K562 (cell line): ENCODE measurements at regions not wholly inside any gene's neighbourhood (a gene's known extent, or its start where the extent isn't known, plus 50 kb on each side); places are given as distances from the start of the nearest gene placed in this dataset.

Experiments used
- ARID1B ChIP-seq: fragments of 450-650 bp; IDR thresholded peaks from 2 replicates; pipeline ENCODE4 v1.6.1; 2016; ENCODE audit warnings: antibody characterized with exemption, mild to moderate bottlenecking, inconsistent platforms
- ATF7 ChIP-seq: fragments of 450-650 bp; IDR thresholded peaks from 2 replicates; pipeline ENCODE4 v1.7.1; 2014; ENCODE audit warnings: mild to moderate bottlenecking, moderate library complexity
- CCAR2 ChIP-seq: fragments of 200-400 bp; formaldehyde crosslinking; IDR thresholded peaks from 2 replicates; pipeline ENCODE4 v1.6.1; 2017; ENCODE audit warnings: mild to moderate bottlenecking, low read depth, low read length
- E2F8 ChIP-seq: fragments of 450-650 bp; IDR thresholded peaks from 2 replicates; pipeline ENCODE4 v1.7.1; 2018; ENCODE audit warnings: mild to moderate bottlenecking, low read depth; ENCODE audit not compliant: partially characterized antibody
- MAZ ChIP-seq, 2 experiments: fragments of 450-650 bp in 1 of 2; sonication (generic) in 1 of 2; formaldehyde crosslinking; IDR thresholded peaks in 1 of 2; conservative IDR thresholded peaks in 1 of 2; 2 replicates each; pipeline versions ENCODE4 v1.4.0 to v1.5.0; 2020; ENCODE audit warnings: mild to moderate bottlenecking in 1 of 2, missing genetic modification reagents in 1 of 2
- MGA ChIP-seq: fragments of 450-650 bp; IDR thresholded peaks from 2 replicates; pipeline ENCODE4 v1.6.1; 2016; ENCODE audit warnings: mild to moderate bottlenecking, moderate library complexity
- MLLT1 ChIP-seq, 2 experiments: fragments of 450-650 bp; IDR thresholded peaks; 2 replicates each; pipeline ENCODE4 v1.6.1; 2016
- MTA3 ChIP-seq: fragments of 450-650 bp; formaldehyde crosslinking; IDR thresholded peaks from 2 replicates; pipeline ENCODE4 v1.6.1; 2017; ENCODE audit warnings: mild to moderate bottlenecking, borderline replicate concordance
- RBM39 ChIP-seq: fragments of 200-400 bp; formaldehyde crosslinking; optimal IDR thresholded peaks from 2 replicates; pipeline ENCODE3; 2018; ENCODE audit warnings: low read depth, low read length
- TOE1 ChIP-seq, 2 experiments: fragments of 450-650 bp in 1 of 2; sonication (generic) in 1 of 2; formaldehyde crosslinking in 1 of 2; IDR thresholded peaks; 2 replicates each; pipeline versions ENCODE4 v1.7.1 to v1.8.0; 2016 to 2022; ENCODE audit warnings: borderline replicate concordance in 2 of 2, mild to moderate bottlenecking in 2 of 2, antibody characterized with exemption in 1 of 2, inconsistent platforms in 1 of 2, low read depth in 1 of 2, missing genetic modification reagents in 1 of 2, moderate library complexity in 1 of 2
- U2AF2 ChIP-seq: fragments of 200-400 bp; formaldehyde crosslinking; optimal IDR thresholded peaks from 2 replicates; pipeline ENCODE3; 2017; ENCODE audit warnings: low read depth, mild to moderate bottlenecking, low read length

GRCh38 chr3:31077021-31077601, 182.7 kb upstream of the GADL1 start (continued):
- TF ChIP-seq TOE1 (IDR thresholded peaks at IDR 0.05; ENCODE audit: borderline replicate concordance) (no peak), TOE1 (CRISPR knock-in tag; IDR thresholded peaks at IDR 0.05; ENCODE audit: borderline replicate concordance, low read depth) (no peak), ARID1B (peak; percentile 61), MLLT1 (IDR thresholded peaks at IDR 0.05) (no peak), MGA (no peak), E2F8 (no peak), RBM39 (no peak), MTA3 (no peak), U2AF2 (no peak), CCAR2 (no peak), ATF7 (no peak), MAZ (CRISPR knock-in tag; conservative IDR thresholded peaks at IDR 0.05 in 1 of 2, IDR thresholded peaks at IDR 0.05 in 1 of 2) (0 out of 4 replicates have a peak, but pooled peaks of 1 of the 2 experiments have one; percentile 20)
